ENCODE measurements at regions not wholly inside any gene's neighbourhood (a gene's known extent, or its start where the extent isn't known, plus 50 kb on each side); places are given as distances from the start of the nearest gene placed in this dataset.

DNA sequence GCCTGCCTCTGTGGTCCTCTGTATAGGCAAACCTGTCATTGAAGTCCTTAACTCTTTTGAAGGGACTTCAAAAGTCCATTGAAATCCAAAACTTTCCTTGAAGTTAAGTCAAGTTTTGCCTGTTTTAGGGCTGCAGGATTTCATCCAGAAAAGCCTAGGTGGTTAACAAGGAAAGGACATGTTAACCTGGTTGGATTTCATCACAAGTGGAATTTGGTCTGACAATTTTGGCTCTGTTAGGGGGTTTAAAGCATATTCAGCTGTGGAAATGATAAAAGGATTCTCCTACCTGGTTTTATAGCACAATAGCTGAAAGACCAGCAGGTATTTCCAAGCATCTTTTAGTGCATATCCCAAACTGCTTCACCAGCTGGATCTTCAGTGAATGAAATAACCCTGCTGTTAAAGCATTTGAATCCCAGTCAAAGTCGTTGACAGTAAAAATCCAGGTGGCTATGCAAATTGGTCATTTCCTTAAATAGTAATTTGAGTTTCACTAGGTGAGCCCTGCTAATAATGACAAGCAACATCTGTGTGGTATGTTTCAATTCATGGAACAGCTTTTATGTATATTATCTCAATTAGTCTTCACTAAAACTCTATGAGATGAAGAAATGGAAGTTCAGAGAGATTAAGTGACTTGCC, 400.5 kb downstream of the ETNK1 start:
- DNase-seq (ENCODE audit: extremely low read depth in 1 of 11, low read depth in 9 of 11, low spot score in 4 of 11), result no peak

- DNase-seq (ENCODE audit: extremely low read depth in 1 of 11, low read depth in 9 of 11, low spot score in 4 of 11), result no peak
These were observed 403.3 kb downstream of the ETNK1 start for GRCh38 chr12:23028158-23028802.

- no peak for DNase-seq (ENCODE audit: extremely low read depth in 1 of 11, low read depth in 9 of 11, low spot score in 4 of 11)
These were observed 404.2 kb downstream of the ETNK1 start for GRCh38 chr12:23029185-23029584.

- no peak for DNase-seq (ENCODE audit: extremely low read depth in 1 of 11, low read depth in 9 of 11, low spot score in 4 of 11)
These were observed 414.9 kb downstream of the ETNK1 start for GRCh38 chr12:23039834-23040233.

- no peak for DNase-seq (ENCODE audit: extremely low read depth in 1 of 11, low read depth in 9 of 11, low spot score in 4 of 11)
These were observed 416.8 kb downstream of the ETNK1 start for GRCh38 chr12:23041774-23042173.

DNA sequence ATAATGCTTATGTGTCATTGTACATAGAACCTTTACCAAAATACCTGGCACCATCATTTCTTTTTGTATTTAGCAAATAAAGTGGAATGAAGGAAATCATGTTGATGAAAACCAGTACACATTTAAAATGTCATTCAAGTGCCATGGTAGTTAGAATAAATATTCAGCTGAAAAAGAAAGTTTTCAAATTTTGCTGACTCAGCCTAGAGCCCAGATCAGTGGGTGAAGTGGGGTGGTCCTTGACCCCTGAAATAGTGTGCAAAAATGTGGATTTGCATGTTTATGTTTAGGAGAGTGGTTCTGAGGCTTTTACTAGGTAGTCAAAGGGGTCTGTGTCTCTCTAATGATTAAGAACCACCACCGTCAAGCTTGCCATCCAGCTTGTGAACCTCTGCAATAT, 418.7 kb downstream of the ETNK1 start:
- no peak for DNase-seq (ENCODE audit: extremely low read depth in 1 of 11, low read depth in 9 of 11, low spot score in 4 of 11)

DNA sequence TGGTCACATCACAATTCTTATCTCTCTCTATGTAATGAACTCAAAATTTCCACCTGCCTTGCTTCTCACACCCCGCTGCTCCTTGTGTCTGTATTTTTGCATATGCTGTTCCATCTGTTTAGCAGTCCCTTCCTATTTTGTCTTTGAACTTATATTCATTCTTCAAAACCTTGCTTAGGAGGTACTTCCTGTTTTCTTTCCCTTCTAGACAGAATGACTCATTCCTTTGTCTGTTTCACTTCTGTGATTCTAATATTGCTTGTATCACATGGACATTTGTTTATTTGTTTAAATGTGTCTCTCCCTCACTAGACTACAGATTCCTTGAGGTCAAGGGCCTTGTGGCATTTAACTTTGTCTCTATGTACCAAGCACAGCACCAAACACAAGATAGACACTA, 424.2 kb downstream of the ETNK1 start:
- no peak for DNase-seq (ENCODE audit: extremely low read depth in 1 of 11, low read depth in 9 of 11, low spot score in 4 of 11)

DNA sequence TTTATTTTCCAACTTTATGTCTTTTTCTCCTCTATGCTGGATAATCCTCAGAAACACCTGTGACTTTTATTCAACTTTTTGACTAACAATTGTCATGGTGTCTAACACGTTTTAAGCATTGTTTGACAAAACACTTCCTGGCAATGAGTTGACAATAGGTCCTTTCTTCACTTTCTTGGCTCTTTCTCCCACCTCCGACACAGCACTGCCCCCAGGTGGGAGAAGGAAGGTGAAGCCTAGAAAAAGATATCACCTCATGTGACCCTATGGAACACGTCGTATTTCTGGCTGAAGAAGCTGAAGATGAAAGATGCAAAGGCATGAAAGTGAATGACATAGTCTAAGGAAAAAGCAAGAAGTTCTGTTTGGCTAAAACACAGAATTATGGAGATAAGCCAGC, 430.0 kb downstream of the ETNK1 start:
- no peak for DNase-seq (ENCODE audit: extremely low read depth in 1 of 11, low read depth in 9 of 11, low spot score in 4 of 11)

- no peak for DNase-seq (ENCODE audit: extremely low read depth in 1 of 11, low read depth in 9 of 11, low spot score in 4 of 11)
These were observed 432.6 kb downstream of the ETNK1 start for GRCh38 chr12:23057571-23057970.

GRCh38 chr12:23060161-23060560, 435.2 kb downstream of the ETNK1 start:
- DNase-seq (ENCODE audit: extremely low read depth in 1 of 11, low read depth in 9 of 11, low spot score in 4 of 11), result no peak

DNA sequence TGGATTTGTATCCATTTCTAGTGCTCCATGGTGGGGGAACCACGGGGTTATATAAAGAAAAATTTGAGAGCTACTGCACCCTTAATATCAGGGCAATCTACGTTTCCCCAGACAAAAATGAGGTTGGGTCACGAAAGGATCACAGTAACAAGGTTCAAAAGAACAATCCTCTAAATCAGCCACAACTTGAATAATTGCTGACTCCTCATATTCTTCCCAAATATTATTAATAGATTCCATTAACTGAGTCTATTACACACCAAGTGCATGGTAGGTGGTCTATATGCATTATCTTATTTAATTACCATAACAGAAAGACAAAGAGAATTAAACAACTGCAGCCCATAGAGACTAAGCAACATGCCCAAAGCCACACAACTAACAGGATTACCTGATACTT, 438.2 kb downstream of the ETNK1 start:
- no peak for DNase-seq (ENCODE audit: extremely low read depth in 1 of 11, low read depth in 9 of 11, low spot score in 4 of 11)

- DNase-seq (ENCODE audit: extremely low read depth in 1 of 11, low read depth in 9 of 11, low spot score in 4 of 11), result no peak
These were observed 441.1 kb downstream of the ETNK1 start for GRCh38 chr12:23066095-23066494.

DNA sequence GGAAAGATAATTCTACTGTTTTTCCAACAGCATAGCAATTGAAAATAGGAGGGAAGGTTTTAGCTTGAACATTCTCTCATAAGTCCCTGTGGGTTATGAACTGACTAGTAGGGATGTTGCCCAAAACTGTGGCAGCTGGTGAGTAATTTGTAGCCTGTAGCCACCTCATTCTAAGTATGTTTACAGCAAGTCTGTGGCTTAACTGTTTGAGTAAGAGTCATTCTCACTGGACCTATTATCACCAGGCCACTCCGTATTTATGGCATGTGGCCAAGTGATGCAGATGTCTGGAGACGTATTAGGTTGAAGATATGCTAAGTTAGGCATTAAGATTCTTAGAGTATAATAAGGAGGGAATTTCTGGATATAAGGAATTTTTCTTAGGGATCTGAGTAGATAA, 458.3 kb downstream of the ETNK1 start:
- DNase-seq (ENCODE audit: extremely low read depth in 1 of 11, low read depth in 9 of 11, low spot score in 4 of 11), result no peak

GRCh38 chr12:23084236-23084995, 459.4 kb downstream of the ETNK1 start:
- DNase-seq (ENCODE audit: extremely low read depth in 1 of 11, low read depth in 9 of 11, low spot score in 4 of 11), result no peak

DNA sequence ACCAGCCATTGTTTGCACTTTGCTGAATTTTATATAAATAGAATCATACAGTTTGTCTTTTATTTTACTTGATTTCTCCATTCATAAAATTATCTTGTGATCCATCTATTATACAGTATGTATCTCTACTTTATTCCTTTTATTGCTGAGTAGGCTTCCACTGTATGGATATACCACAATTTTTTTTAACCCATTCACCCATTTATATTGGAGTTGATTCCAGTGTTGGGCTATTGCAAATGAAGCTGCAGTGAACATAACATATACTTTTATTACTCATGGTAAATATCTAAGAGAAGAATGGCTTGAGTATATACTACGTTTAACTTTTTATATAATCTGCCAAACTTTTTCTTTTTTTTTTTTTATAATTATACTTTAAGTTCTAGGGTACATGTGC, 463.6 kb downstream of the ETNK1 start:
- DNase-seq (ENCODE audit: extremely low read depth in 1 of 11, low read depth in 9 of 11, low spot score in 4 of 11), result no peak

- no peak for DNase-seq (ENCODE audit: extremely low read depth in 1 of 11, low read depth in 9 of 11, low spot score in 4 of 11)
These were observed 468.5 kb downstream of the ETNK1 start for GRCh38 chr12:23093488-23093887.

DNA sequence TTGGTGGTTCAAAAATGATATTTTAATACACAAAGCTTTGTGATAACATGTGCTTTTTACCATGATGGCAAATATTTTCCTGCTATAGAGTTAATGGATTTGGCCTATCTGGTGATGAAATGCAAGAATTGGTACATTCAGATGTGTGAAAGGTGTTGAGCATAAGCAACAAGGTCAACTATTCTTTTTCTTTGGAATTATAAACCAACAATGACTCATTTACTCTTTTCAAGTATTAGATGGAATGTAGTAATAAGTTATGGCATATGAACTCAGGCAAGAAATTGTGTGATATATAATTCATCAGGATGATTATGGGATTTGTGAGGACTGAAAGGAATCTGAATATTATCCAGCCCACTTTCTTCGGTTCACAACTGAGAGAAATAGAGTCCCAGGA, 471.4 kb downstream of the ETNK1 start:
- DNase-seq (ENCODE audit: extremely low read depth in 1 of 11, low read depth in 9 of 11, low spot score in 4 of 11), result no peak

GRCh38 chr12:23098110-23098509, 473.1 kb downstream of the ETNK1 start:
- no peak for DNase-seq (ENCODE audit: extremely low read depth in 1 of 11, low read depth in 9 of 11, low spot score in 4 of 11)

DNA sequence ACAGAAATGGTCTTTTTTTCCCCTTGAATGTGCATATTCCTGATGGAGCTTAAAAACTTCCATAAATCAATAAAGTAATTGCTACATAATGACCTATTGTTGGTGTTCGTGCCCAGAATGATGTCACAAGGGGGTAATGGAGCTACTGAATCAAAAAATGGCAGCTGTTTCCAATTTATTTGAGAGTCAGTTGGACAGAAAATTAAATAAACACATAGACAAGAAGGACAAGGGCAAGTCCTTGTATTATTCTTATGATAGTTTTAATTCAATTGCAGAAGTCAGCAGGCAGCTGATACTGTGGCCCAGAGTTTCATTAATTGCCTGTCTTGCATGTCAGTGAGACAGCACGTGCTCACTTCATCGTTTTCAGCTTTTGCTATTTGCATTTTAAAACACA, 473.5 kb downstream of the ETNK1 start:
- peak in 7 of 11 donors; percentile 1 to 12 (median 5) for DNase-seq (ENCODE audit: extremely low read depth in 1 of 11, low read depth in 9 of 11, low spot score in 4 of 11)

DNA sequence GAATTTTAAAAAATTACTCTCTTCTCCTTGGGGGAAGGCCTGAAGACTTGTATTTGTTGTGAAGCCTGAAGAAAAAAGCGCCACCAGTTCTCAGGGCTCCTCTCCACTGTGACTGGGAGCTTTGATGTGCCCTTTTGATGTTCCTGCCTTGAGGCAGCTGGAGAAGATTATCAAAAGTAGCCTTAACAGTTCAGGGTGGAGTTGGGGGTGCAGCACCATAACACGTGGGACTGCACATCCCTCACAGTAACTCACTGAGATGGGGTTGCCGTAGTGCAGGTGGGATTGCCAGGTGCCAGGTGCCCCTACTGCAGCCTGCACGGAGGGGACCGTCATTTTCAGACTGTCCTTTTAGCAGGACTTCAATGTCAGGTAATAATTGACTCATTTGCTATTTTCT, 474.1 kb downstream of the ETNK1 start:
- DNase-seq (ENCODE audit: extremely low read depth in 1 of 11, low read depth in 9 of 11, low spot score in 4 of 11), result no peak

GRCh38 chr12:23099604-23100003, 474.6 kb downstream of the ETNK1 start:
- DNase-seq (ENCODE audit: extremely low read depth in 1 of 11, low read depth in 9 of 11, low spot score in 4 of 11), result no peak
